GM13976 (cell line): ENCODE measurements at regions not wholly inside any gene's neighbourhood (a gene's known extent, or its start where the extent isn't known, plus 50 kb on each side); places are given as distances from the start of the nearest gene placed in this dataset.

Experiments used
- DNase-seq: peaks from one replicate; pipeline ENCODE4 v3.0.0; 2012; ENCODE audit warnings: low spot score
- in situ Hi-C: fragments of 300-500 bp; cut with MboI; formaldehyde crosslinking; loops from one replicate; pipeline ENCODE4 v1.12.0; 2022; ENCODE audit warnings: low sequenced_read_pairs, mixed read lengths, inconsistent platforms; ENCODE audit not compliant: unreplicated experiment
- TF ChIP-seq, protein P1 (sequence below): IDR thresholded peaks from 2 replicates; pipeline ENCODE4 v1.5.1; 2012; ENCODE audit warnings: borderline replicate concordance, mild to moderate bottlenecking; ENCODE audit not compliant: insufficient read depth; ENCODE audit errors: extremely low read depth, missing control alignments, control extremely low read depth

GRCh38 chr14:101109981-101110728 is 206.6 kb upstream of the RTL1 start:
- in situ Hi-C loops = no loop called here
- TF ChIP-seq, protein P1, sequence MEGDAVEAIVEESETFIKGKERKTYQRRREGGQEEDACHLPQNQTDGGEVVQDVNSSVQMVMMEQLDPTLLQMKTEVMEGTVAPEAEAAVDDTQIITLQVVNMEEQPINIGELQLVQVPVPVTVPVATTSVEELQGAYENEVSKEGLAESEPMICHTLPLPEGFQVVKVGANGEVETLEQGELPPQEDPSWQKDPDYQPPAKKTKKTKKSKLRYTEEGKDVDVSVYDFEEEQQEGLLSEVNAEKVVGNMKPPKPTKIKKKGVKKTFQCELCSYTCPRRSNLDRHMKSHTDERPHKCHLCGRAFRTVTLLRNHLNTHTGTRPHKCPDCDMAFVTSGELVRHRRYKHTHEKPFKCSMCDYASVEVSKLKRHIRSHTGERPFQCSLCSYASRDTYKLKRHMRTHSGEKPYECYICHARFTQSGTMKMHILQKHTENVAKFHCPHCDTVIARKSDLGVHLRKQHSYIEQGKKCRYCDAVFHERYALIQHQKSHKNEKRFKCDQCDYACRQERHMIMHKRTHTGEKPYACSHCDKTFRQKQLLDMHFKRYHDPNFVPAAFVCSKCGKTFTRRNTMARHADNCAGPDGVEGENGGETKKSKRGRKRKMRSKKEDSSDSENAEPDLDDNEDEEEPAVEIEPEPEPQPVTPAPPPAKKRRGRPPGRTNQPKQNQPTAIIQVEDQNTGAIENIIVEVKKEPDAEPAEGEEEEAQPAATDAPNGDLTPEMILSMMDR = no peak
- DNase-seq = no peak

DNA sequence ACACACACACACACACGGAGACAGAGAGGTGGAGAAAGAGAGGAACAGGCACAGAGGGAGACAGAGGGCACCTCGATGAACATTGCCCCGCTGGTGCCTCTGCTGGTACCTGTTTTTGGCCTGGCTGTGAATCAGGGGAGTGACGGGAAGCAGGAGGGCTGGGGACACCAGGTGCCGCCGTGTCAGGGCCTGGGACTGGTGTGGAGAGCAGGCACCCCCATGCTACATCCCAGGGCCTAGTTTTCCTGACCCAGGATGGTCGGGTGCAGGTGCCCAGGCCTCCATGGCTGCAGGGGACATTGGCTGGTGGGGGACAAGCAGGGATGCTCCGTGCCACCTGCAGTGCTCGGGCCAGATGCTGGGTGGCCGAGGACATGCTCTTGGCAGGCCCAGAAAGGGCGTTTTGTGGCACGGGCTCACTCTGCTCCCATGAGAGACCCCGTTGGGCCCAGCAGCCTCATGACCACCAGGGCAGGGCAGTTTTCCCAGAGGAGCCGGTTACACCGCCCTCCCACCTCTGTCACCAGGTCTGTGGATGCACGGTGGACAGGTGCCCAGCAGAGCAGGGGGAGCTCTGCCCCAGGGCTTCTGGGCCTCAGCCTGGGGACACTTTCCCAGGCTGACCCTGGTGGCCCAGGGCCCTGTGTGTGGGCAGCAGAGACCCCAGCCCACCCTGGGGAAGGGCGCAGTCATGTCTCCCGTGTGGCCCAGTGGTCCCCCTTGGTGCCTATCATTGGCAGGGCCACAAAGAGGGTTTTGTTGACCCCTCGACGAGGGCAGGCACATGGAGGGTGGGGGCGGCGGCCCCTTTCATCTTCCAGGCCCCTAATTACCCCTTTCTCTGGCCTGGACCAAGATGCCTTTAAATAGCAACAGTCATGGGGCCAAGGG is 207.5 kb upstream of the RTL1 start:
- no peak for DNase-seq
- TF ChIP-seq, protein P1 = no peak
- in situ Hi-C loops = no loop called here

DNA sequence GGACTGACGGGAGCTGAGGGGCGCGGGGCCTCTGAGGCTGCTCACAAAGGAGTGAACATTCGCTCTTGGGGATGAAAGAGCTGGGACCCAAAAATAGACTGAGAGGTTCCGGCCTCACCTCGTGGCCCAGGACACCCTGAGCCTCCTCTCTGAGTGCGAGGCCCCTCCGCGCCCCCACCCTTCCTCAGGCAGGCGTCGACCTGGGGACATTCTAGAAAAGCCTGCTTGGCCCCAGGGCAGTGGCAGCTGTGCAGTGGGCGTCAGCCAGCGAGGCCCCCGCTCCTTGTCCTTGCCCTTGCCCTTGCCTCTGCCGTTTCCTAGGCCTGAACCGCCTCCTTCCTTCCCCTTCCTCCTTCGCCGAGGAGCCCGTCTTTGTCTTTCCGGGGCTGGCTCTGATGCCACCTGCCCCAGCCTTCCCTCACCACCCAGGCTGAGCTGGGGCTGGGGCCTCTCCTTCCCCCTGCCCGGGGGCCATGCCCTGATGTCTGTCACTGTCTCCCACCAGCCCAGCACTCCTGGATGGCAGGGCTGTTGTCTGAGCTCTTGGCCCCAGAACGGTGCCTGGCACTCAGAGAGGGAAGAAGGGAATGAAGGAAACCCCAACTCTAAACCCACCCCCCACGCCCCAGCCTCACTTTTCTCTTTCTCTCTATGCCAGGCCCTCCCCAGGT is 208.2 kb upstream of the RTL1 start:
- TF ChIP-seq, protein P1 = no peak
- no peak for DNase-seq
- in situ Hi-C loops = no loop called here

DNA sequence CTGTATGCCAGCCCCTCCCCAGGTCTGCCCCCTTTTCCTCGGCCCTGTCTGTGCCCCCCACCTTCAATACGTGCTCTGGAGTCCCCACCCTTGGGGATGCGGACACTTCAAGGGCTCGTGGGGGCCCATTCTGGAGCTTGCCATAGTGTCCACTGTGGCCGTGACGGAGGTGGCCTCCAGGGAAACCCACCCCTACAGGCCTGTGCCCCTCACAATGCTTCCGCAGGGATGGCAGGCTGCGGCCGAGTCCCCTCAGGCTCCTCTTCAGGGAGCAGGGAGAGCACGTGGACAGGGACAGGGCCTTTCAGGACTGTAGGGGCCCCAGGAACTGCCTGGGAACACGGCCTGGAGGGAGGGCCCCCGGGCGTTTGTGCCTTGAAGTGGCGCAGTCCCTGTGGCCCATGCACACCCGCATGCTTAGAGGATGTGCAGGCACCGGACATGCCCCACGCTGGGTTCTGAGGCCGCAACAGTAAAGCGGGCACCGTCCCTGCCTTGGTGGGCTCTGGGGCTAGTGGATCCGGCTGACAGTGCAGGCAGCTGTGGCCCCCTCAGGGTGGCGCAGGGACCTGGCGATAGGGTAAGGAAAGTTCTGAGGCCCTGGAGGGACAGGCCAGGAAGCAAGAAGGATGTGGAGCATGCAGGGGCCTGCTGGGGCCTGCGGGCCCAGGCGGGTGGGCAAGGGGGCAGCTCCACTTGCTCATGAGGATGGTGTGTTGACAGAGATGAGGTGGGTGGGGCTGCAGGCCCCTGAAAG is 209.0 kb upstream of the RTL1 start:
- TF ChIP-seq, protein P1 = no peak
- in situ Hi-C loops = no loop called here
- DNase-seq = no peak

GRCh38 chr14:101113108-101113612 is 209.6 kb upstream of the RTL1 start:
- DNase-seq = no peak
- in situ Hi-C loops = no loop called here
- TF ChIP-seq, protein P1 = no peak
